ENCODE measurements at regions not wholly inside any gene's neighbourhood (a gene's known extent, or its start where the extent isn't known, plus 50 kb on each side); places are given as distances from the start of the nearest gene placed in this dataset.

DNA sequence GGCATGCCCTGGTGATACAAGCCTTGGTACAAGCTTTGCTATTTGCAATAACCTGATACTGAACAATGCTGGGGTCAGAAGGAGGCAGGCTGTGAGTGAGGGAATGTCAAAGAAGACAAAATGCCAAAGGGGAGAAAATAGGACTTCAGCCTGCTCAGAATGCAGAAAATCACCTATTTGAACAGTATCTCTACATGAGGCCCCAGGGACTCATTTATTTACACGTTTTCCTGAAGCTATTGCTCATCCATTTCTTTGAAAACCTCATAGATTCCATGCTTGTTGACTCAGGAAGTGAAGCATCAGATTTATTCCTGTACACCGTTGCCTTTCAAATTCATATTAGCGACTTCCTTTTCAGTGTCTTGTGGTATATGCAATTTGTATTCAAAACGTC is 69.4 kb upstream of the CBLN2 start:
- in situ Hi-C loops (cut with HindIII; ENCODE audit: low sequenced_read_pairs), result no loop called here
- no peak for DNase-seq (ENCODE audit: low read depth)
- TF ChIP-seq, protein P1, sequence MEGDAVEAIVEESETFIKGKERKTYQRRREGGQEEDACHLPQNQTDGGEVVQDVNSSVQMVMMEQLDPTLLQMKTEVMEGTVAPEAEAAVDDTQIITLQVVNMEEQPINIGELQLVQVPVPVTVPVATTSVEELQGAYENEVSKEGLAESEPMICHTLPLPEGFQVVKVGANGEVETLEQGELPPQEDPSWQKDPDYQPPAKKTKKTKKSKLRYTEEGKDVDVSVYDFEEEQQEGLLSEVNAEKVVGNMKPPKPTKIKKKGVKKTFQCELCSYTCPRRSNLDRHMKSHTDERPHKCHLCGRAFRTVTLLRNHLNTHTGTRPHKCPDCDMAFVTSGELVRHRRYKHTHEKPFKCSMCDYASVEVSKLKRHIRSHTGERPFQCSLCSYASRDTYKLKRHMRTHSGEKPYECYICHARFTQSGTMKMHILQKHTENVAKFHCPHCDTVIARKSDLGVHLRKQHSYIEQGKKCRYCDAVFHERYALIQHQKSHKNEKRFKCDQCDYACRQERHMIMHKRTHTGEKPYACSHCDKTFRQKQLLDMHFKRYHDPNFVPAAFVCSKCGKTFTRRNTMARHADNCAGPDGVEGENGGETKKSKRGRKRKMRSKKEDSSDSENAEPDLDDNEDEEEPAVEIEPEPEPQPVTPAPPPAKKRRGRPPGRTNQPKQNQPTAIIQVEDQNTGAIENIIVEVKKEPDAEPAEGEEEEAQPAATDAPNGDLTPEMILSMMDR (IDR thresholded peaks at IDR 0.05; ENCODE audit: low read depth, low read length, missing control alignments), result no peak
- H3K4me3 ChIP-seq (ENCODE audit: low read depth, low read length), result no peak overlapping the region

DNA sequence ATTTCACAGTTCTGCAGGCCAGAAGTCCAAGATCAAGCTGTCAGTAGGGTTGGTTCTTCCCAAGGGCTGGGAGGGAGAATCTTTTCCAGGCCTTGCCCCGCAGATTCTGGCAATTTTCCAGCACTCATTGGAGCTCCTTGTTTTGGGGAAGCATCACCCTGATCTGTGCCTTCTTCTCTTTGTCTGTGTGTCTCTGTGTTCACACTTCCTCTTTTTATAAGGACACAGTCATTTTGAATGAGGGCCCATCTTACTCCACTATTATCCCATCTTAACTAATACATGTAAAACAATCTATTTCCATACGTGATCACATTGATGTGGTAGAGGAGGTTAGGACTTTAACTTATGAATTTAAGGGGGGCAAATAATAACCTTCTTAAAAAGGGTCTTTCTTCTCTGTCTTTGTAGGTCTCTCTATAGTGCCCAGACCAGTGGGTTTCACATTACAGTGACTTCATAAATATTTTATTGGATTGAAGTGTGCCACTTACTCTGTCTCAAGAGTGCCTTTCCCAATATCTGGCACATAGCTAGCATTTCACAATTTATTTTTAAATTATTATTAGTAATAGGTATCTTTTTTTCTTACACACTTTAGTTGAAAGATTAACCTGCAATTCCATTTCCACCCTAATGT is 68.9 kb upstream of the CBLN2 start:
- no peak overlapping the region for H3K4me3 ChIP-seq (ENCODE audit: low read depth, low read length)
- in situ Hi-C loops (cut with HindIII; ENCODE audit: low sequenced_read_pairs), result no loop called here
- DNase-seq (ENCODE audit: low read depth), result no peak
- TF ChIP-seq, protein P1 (IDR thresholded peaks at IDR 0.05; ENCODE audit: low read depth, low read length, missing control alignments), result no peak

DNA sequence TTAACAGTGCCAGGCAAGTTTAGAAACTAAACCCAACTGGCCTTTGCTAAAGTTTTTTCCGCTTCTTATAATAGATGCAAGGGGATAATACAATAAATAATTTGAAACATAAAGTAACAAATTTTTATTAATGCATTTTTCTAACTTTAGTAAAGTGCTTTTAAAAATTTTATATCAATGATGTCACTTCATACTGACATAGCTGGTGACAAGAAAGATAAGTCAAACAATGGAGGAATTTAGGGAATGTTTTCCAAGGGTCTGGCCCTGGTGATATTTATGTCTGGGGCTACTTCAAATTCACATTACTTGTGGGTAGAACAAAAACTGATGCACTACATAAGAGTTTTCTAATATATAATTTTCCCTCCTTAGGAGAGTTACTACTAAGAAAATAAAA is 61.2 kb upstream of the CBLN2 start:
- DNase-seq (ENCODE audit: low read depth), result no peak
- TF ChIP-seq, protein P1 (IDR thresholded peaks at IDR 0.05; ENCODE audit: low read depth, low read length, missing control alignments), result no peak
- H3K4me3 ChIP-seq (ENCODE audit: low read depth, low read length), result no peak overlapping the region
- in situ Hi-C loops (cut with HindIII; ENCODE audit: low sequenced_read_pairs), result no loop called here

DNA sequence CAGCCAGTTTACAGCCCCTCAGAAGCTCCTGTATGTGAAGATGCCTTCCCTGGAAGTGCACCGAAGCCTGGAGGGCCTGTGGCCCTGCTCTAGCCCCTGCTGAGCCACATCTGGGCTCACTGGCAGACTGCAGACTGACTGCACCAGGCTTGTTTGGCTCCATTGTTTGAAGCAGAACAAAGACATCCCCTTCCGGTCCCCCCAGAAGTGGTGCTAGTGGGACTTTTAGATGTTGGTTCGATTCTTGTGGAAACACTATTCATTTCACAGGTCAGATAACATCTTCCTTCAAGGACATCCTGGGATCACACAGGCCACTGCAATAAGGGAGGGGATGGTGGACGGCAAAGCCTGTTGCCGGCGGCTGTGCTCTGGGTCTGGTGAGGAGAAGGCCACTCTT is 57.8 kb upstream of the CBLN2 start:
- in situ Hi-C loops (cut with HindIII; ENCODE audit: low sequenced_read_pairs), result no loop called here
- H3K4me3 ChIP-seq (ENCODE audit: low read depth, low read length), result no peak overlapping the region
- TF ChIP-seq, protein P1 (IDR thresholded peaks at IDR 0.05; ENCODE audit: low read depth, low read length, missing control alignments), result no peak
- DNase-seq (ENCODE audit: low read depth), result no peak

DNA sequence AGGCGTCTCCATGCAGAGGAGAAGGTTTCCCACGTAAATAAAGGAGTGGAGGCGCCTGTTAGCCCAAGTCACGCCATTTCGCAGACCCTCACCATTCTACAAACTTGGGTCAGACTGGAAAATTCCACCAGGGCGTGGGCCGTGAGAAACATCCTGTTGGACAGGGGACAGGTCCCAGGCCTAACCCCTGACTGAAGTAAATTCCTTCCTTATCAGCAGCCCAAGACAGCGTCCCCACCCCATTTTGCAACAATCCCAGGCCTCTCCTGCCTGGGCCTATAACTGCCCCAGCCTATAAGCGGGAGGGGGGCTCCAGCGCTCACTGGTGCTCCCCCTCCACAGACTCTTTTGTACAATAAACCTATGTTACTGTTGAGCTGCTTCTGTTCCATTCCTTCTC is 57.3 kb upstream of the CBLN2 start:
- TF ChIP-seq, protein P1 (IDR thresholded peaks at IDR 0.05; ENCODE audit: low read depth, low read length, missing control alignments), result no peak
- in situ Hi-C loops (cut with HindIII; ENCODE audit: low sequenced_read_pairs), result no loop called here
- DNase-seq (ENCODE audit: low read depth), result no peak
- H3K4me3 ChIP-seq (ENCODE audit: low read depth, low read length), result no peak overlapping the region
